K562 (cell line): ENCODE measurements at regions not wholly inside any gene's neighbourhood (a gene's known extent, or its start where the extent isn't known, plus 50 kb on each side); places are given as distances from the start of the nearest gene placed in this dataset.
A peak's percentile ranks its signal among the peaks of the same experiment; 100 is the strongest.

Experiments
- CBFA2T2 ChIP-seq: fragments of 450-650 bp; conservative IDR thresholded peaks from 2 replicates; pipeline ENCODE4 v1.6.1; 2017; ENCODE audit warnings: mild to moderate bottlenecking
- CBFA2T3 ChIP-seq: fragments of 450-650 bp; IDR thresholded peaks from 2 replicates; pipeline ENCODE4 v1.6.1; 2017
- CSDE1 ChIP-seq, 2 experiments: fragments of 450-650 bp; IDR thresholded peaks; 2 replicates each; pipeline ENCODE4 v1.6.1; 2016; ENCODE audit warnings: mild to moderate bottlenecking in 1 of 2
- ELF1 ChIP-seq: fragments of 200-800 bp; sonication (Bioruptor generic); IDR thresholded peaks from 2 replicates; pipeline ENCODE4 v1.6.1; 2016; ENCODE audit warnings: missing genetic modification characterization, missing compliant biosample characterization
- TOE1 ChIP-seq, 2 experiments: fragments of 450-650 bp in 1 of 2; sonication (generic) in 1 of 2; formaldehyde crosslinking in 1 of 2; IDR thresholded peaks; 2 replicates each; pipeline versions ENCODE4 v1.7.1 to v1.8.0; 2016 to 2022; ENCODE audit warnings: borderline replicate concordance in 2 of 2, mild to moderate bottlenecking in 2 of 2, antibody characterized with exemption in 1 of 2, inconsistent platforms in 1 of 2, low read depth in 1 of 2, missing genetic modification reagents in 1 of 2, moderate library complexity in 1 of 2
- TF ChIP-seq, protein P1 (sequence below): fragments of 450-650 bp; formaldehyde crosslinking; IDR thresholded peaks from 2 replicates; pipeline ENCODE4 v1.4.0; 2020; ENCODE audit warnings: mild to moderate bottlenecking, moderate library complexity
- TF ChIP-seq, protein P2 (sequence below): sonication (generic); formaldehyde crosslinking; IDR thresholded peaks from 2 replicates; pipeline ENCODE4 v1.8.1; 2023; ENCODE audit warnings: missing genetic modification reagents, mild to moderate bottlenecking, borderline replicate concordance
- TF ChIP-seq, protein P3 (sequence below): fragments of 200-800 bp; sonication (Bioruptor generic); IDR thresholded peaks from 2 replicates; pipeline ENCODE4 v1.6.1; 2017; ENCODE audit warnings: missing genetic modification characterization, missing compliant biosample characterization
- TF ChIP-seq, protein P4 (sequence below): fragments of 450-650 bp; formaldehyde crosslinking; IDR thresholded peaks from 2 replicates; pipeline ENCODE4 v1.4.0; 2020; ENCODE audit warnings: mild to moderate bottlenecking, mixed read lengths

DNA sequence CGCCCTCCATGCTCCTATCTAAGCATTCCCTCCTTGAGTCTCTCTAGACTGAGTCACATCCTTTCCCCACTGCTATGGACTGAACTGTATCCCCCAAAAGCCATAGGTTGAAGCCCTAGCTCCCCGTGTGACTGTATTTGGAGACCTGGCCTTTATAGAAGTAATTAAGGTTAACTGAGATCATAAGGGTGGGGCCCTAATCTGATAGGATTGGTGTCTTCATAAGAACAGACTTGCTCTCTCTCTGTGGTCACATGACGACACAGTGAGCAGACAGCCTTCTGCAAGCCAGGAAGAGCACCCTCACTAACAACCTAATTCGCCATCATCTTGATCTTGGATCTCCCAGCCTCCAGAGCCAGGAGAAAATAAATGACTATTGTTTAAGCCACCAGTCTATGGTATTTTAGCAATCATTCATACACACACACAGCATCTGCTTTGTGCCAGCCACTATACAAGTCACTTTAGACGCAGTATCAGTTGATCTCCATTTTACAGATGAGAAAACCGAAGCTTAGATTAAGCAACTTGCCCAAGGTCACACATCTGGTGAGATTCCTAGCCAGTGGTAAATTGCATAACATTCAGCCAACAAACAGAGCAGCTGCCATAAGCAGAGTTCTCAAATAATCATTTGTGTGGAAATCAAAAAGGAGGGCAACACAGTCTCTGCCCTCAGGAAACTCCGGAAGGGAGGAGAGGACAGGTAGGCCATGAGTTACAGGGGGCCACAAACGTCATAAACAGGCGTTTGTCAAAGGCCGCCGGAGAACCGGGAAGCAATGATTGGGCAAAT, 66.3 kb upstream of the HES1 start (continued):
- TF ChIP-seq, protein P1, sequence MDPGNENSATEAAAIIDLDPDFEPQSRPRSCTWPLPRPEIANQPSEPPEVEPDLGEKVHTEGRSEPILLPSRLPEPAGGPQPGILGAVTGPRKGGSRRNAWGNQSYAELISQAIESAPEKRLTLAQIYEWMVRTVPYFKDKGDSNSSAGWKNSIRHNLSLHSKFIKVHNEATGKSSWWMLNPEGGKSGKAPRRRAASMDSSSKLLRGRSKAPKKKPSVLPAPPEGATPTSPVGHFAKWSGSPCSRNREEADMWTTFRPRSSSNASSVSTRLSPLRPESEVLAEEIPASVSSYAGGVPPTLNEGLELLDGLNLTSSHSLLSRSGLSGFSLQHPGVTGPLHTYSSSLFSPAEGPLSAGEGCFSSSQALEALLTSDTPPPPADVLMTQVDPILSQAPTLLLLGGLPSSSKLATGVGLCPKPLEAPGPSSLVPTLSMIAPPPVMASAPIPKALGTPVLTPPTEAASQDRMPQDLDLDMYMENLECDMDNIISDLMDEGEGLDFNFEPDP (CRISPR knock-in tag) = no peak
- TF ChIP-seq, protein P2, sequence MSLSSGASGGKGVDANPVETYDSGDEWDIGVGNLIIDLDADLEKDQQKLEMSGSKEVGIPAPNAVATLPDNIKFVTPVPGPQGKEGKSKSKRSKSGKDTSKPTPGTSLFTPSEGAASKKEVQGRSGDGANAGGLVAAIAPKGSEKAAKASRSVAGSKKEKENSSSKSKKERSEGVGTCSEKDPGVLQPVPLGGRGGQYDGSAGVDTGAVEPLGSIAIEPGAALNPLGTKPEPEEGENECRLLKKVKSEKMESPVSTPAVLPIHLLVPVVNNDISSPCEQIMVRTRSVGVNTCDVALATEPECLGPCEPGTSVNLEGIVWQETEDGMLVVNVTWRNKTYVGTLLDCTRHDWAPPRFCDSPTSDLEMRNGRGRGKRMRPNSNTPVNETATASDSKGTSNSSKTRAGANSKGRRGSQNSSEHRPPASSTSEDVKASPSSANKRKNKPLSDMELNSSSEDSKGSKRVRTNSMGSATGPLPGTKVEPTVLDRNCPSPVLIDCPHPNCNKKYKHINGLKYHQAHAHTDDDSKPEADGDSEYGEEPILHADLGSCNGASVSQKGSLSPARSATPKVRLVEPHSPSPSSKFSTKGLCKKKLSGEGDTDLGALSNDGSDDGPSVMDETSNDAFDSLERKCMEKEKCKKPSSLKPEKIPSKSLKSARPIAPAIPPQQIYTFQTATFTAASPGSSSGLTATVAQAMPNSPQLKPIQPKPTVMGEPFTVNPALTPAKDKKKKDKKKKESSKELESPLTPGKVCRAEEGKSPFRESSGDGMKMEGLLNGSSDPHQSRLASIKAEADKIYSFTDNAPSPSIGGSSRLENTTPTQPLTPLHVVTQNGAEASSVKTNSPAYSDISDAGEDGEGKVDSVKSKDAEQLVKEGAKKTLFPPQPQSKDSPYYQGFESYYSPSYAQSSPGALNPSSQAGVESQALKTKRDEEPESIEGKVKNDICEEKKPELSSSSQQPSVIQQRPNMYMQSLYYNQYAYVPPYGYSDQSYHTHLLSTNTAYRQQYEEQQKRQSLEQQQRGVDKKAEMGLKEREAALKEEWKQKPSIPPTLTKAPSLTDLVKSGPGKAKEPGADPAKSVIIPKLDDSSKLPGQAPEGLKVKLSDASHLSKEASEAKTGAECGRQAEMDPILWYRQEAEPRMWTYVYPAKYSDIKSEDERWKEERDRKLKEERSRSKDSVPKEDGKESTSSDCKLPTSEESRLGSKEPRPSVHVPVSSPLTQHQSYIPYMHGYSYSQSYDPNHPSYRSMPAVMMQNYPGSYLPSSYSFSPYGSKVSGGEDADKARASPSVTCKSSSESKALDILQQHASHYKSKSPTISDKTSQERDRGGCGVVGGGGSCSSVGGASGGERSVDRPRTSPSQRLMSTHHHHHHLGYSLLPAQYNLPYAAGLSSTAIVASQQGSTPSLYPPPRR (CRISPR knock-in tag) = no peak
- TF ChIP-seq, protein P3, sequence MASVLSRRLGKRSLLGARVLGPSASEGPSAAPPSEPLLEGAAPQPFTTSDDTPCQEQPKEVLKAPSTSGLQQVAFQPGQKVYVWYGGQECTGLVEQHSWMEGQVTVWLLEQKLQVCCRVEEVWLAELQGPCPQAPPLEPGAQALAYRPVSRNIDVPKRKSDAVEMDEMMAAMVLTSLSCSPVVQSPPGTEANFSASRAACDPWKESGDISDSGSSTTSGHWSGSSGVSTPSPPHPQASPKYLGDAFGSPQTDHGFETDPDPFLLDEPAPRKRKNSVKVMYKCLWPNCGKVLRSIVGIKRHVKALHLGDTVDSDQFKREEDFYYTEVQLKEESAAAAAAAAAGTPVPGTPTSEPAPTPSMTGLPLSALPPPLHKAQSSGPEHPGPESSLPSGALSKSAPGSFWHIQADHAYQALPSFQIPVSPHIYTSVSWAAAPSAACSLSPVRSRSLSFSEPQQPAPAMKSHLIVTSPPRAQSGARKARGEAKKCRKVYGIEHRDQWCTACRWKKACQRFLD (CRISPR knock-in tag) = peak; percentile 7; the same call in 1 of the 2 replicates
- TF ChIP-seq, protein P4, sequence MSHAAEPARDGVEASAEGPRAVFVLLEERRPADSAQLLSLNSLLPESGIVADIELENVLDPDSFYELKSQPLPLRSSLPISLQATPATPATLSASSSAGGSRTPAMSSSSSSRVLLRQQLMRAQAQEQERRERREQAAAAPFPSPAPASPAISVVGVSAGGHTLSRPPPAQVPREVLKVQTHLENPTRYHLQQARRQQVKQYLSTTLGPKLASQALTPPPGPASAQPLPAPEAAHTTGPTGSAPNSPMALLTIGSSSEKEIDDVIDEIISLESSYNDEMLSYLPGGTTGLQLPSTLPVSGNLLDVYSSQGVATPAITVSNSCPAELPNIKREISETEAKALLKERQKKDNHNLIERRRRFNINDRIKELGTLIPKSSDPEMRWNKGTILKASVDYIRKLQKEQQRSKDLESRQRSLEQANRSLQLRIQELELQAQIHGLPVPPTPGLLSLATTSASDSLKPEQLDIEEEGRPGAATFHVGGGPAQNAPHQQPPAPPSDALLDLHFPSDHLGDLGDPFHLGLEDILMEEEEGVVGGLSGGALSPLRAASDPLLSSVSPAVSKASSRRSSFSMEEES = peak; percentile 89
- TF ChIP-seq TOE1 (IDR thresholded peaks at IDR 0.05; ENCODE audit: borderline replicate concordance) = peak; percentile 71; the same call in 1 of the 2 replicates
- TF ChIP-seq TOE1 (CRISPR knock-in tag; IDR thresholded peaks at IDR 0.05; ENCODE audit: borderline replicate concordance, low read depth) = no peak
- TF ChIP-seq CSDE1 (IDR thresholded peaks at IDR 0.05) = no peak
- TF ChIP-seq CBFA2T3 = peak; percentile 59
- TF ChIP-seq CBFA2T2 = 0 out of 2 replicates have a peak, but pooled peaks have one; percentile 22
- peak; percentile 39; the same call in 1 of the 2 replicates for TF ChIP-seq ELF1
- TF ChIP-seq, all 486 proteins: peak for 19
